ENCODE measurements at regions not wholly inside any gene's neighbourhood (a gene's known extent, or its start where the extent isn't known, plus 50 kb on each side); places are given as distances from the start of the nearest gene placed in this dataset.

GRCh38 chr14:48504921-48505320 lies 829.5 kb upstream of the MDGA2 start:
- TF ChIP-seq POLR2A (IDR thresholded peaks at IDR 0.05) = no peak
- TF ChIP-seq CTCF (IDR thresholded peaks at IDR 0.05) = no peak

All from uterus (tissue), 2 donors.